C4-2B (cell line): ENCODE measurements at regions not wholly inside any gene's neighbourhood (a gene's known extent, or its start where the extent isn't known, plus 50 kb on each side); places are given as distances from the start of the nearest gene placed in this dataset.

Experiments used
- H3K27ac ChIP-seq: fragments of 450-650 bp; 2 replicates; pipeline ENCODE4 v1.5.1; 2017
- ZFX ChIP-seq: fragments of 450-650 bp; IDR thresholded peaks from 2 replicates; pipeline ENCODE4 v1.6.1; 2017
- TF ChIP-seq, protein P1 (sequence below): fragments of 450-650 bp; conservative IDR thresholded peaks from 2 replicates; pipeline ENCODE4 v1.5.1; 2017; ENCODE audit warnings: mild to moderate bottlenecking

DNA sequence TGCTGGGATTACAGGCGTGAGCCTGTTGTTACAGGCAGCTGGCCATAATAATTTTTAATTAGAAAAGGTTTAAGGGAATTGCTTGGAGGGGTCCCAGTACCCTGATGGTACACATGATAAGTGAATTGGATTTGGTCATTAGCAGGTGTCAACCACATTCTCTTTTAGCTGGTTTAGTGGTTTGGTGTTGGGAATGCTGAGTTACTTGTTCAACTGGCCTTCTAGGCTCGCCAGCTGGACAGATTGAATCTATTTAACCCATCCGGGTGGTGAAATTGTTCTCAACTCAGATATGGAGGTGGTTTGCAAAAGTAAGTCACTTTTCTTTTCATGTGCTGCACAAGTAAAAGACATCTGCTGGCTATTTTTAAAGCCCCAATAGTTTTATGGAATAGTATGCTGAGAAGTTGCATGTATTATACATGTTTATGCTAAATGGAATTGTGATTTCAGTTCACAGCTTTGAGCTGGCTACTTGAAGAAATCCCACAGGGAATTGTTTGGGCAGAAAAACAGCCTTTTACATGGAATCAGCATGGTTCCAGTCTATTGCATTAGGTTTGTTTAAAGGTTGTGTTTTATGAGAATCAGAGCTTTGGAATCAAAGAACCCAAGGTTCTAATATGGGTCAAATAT, 149.8 kb upstream of the SLC28A3 start:
- H3K27ac ChIP-seq: no peak overlapping the region
- TF ChIP-seq ZFX: no peak

DNA sequence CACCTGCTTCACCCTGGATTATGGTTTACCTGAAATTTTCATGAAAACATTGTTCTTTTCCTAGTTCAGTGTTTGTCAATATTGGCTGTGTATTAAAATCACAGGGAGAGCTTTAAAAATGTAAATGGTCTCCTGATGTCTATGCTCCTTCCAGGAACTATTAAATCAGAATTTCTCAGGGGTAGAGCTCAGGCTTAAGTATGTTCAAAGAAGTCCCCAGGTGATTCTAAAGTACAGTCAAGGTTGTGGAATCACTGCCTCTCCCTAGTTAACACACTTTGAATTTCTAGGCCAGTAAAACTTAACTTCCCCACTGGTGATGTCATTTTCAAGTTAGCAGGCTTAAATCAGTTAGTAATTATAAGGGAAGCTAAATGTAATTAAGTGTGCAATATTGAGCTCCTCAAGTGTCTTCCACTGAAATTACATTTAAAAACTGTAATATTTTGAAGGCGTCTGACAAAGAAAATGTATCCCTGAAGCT, 150.3 kb upstream of the SLC28A3 start:
- H3K27ac ChIP-seq: no peak overlapping the region
- TF ChIP-seq, protein P1, sequence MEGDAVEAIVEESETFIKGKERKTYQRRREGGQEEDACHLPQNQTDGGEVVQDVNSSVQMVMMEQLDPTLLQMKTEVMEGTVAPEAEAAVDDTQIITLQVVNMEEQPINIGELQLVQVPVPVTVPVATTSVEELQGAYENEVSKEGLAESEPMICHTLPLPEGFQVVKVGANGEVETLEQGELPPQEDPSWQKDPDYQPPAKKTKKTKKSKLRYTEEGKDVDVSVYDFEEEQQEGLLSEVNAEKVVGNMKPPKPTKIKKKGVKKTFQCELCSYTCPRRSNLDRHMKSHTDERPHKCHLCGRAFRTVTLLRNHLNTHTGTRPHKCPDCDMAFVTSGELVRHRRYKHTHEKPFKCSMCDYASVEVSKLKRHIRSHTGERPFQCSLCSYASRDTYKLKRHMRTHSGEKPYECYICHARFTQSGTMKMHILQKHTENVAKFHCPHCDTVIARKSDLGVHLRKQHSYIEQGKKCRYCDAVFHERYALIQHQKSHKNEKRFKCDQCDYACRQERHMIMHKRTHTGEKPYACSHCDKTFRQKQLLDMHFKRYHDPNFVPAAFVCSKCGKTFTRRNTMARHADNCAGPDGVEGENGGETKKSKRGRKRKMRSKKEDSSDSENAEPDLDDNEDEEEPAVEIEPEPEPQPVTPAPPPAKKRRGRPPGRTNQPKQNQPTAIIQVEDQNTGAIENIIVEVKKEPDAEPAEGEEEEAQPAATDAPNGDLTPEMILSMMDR: no peak
- no peak for TF ChIP-seq ZFX

DNA sequence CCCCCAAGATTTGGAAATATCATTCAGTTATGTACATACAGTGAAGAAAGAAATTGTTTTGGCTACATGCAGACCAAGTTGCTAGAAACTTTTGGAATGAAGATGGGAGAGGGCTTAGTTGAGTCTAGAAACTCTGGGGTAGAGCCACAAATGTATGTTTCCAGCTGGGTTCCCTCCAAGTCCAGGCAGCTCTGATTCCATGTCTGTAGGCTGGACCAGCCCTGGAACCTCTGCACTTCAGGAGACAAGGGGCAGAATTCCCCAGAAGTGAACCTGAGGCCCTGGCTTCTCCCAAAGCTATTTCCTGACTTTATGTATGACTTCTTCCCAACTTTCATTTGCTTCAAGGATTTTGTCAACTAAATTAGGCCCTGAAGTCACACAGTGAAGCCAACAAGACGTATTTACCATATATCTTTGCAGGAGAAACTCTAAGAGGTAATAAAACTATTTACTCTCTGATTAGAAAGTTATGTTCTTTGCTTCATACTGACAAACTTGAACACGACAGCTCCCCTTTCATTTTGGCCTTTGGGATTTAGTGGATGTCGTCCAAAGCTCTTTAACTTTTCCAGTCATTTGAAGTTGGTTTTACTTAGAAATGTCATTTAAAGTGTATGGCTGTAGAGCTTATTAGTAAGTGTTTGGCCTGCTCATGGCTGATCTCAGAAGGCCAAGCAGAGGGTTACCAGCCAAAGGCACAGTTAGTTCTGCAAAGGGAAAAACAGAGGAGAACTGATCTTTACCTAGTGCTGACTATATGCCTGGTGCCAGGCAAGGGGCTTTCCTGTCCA, 152.0 kb upstream of the SLC28A3 start:
- no peak overlapping the region for H3K27ac ChIP-seq
- TF ChIP-seq, protein P1: no peak
- no peak for TF ChIP-seq ZFX

DNA sequence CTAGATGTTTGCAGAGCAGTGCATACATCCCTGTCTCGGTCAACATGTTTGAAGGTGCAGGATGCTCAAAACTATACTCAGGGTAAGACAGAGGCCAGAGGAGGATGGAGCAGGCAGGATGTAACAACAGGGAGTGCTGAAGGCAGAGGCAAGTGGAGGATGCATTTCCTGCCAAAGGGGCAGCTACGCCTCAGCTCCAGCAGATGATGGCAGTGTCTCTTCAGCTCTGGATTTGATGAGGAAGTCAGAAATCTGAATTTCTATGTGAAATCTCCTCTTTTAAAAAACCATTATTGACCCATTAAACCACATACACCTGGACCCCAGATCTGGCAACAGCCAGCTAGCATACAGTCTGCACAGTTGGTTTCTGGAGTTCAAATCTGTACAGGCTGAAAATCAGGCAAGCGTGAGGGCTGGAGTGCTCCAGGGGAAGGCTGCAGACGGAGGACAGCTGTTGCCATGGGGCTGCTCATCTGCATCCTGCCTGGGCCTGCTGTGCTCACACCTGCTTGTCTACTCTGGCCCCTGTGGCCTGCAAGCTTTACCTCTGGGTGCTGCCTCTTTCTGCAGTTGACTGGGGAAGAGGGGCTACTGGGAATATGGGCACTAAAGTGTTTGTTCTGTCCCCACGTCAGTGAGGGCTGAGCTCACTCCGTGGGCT, 152.9 kb upstream of the SLC28A3 start:
- no peak for TF ChIP-seq ZFX
- TF ChIP-seq, protein P1: no peak
- H3K27ac ChIP-seq: no peak overlapping the region

DNA sequence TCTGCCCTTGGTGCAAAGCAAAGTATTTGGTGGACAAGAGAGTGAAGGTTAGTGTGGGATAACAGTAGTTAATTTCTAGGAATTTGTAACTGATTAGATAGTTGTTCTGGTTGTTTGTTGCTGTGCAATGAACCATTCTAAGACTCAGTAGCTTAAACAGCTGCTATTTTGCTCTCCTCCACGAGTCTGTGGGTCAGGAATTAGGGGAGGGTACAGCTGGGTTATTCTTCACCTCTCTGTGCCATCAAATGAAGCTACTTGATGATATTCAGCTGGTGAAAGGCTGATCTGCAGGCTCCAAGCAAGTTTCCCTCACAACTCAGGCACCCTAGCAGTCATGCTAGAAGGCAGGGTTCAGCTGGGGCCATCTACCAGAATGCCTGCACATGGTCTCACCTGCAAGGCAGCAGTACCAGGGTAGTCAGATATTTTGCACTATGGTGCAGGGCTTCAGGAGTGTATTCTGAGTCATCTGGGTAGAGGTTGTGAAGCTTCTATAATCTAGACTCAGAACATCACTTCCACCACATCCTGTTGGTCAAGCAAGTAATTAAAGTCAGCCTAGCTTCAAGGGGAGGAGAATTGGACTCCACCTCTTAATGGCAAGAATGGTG, 159.5 kb upstream of the SLC28A3 start:
- no peak overlapping the region for H3K27ac ChIP-seq
- TF ChIP-seq, protein P1: no peak
- TF ChIP-seq ZFX: no peak

DNA sequence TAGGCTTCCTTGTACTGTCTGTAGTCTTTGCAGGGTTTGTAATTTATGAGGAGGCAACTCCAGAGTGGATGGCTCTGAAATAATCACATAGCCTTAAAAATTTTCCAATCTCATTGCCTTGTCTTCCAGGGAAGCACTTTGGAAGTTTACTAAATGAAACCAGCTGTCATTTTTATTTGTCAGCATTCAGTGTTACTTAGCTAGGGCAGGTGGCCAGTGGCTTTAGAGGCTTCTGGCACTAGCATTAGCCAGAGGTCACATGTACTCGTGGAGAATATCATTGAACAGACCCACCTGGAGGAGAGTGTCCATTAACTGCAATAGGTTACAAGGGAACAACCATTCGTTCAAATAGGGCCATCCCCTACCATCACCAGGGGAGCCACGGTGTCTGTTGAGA, 160.3 kb upstream of the SLC28A3 start:
- TF ChIP-seq ZFX: no peak
- TF ChIP-seq, protein P1: no peak
- H3K27ac ChIP-seq: no peak overlapping the region

DNA sequence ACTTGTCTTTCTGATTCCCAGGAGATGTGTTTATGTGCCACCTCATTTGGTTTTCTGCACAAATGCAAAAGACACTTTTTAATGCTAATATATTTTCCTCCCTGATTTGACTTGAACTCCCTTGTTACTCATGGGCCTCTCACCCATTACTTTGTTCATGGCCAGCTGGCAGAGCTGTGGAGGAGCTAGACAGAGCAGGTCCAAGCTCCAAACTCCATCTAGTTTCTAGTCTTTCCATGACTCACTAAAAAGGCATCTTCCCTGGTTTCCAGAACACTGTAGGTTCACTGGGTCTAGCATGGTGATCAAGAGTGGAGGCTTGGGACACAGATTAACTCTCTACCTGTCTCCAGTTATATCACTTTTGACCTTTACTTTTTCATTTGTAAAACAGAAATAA, 161.0 kb upstream of the SLC28A3 start:
- TF ChIP-seq, protein P1: no peak
- no peak for TF ChIP-seq ZFX
- H3K27ac ChIP-seq: no peak overlapping the region
